AG09319 (cell line): ENCODE measurements at regions not wholly inside any gene's neighbourhood (a gene's known extent, or its start where the extent isn't known, plus 50 kb on each side); places are given as distances from the start of the nearest gene placed in this dataset.
"Not testable (repeated sequence)": the region's sequence is repeated elsewhere in the genome, so short reads cannot be mapped to it uniquely, and the experiment has no call there.

Experiments
- DNase-seq: peaks from one replicate; pipeline ENCODE4 v3.0.0-alpha.2; 2010; ENCODE audit warnings: low read depth; ENCODE audit errors: extremely low read depth
- CTCF ChIP-seq: IDR thresholded peaks from 2 replicates; pipeline ENCODE4 v1.5.1; 2011; ENCODE audit warnings: low read depth, mild to moderate bottlenecking, inconsistent platforms, low read length, moderate library complexity

- no peak for DNase-seq
- TF ChIP-seq CTCF: no peak
These were observed 1359.3 kb downstream of the REEP3 start for GRCh38 chr10:64880546-64880945.

GRCh38 chr10:64881257-64881656 is 1360.1 kb downstream of the REEP3 start:
- no peak for DNase-seq
- no peak for TF ChIP-seq CTCF

GRCh38 chr10:64896582-64896981 is 1375.4 kb downstream of the REEP3 start:
- DNase-seq: no peak
- TF ChIP-seq CTCF: no peak

GRCh38 chr10:64906311-64906710 is 1385.1 kb downstream of the REEP3 start:
- not testable (repeated sequence) for DNase-seq

- not testable (repeated sequence) for DNase-seq
These were observed 1403.1 kb downstream of the REEP3 start for GRCh38 chr10:64924306-64924705.

- no peak for DNase-seq
- no peak for TF ChIP-seq CTCF
These were observed 1430.8 kb downstream of the REEP3 start for GRCh38 chr10:64952042-64952441.

GRCh38 chr10:64956441-64956840 is 1435.2 kb downstream of the REEP3 start:
- DNase-seq: no peak
- no peak for TF ChIP-seq CTCF

GRCh38 chr10:64959116-64959515 is 1437.9 kb downstream of the REEP3 start:
- TF ChIP-seq CTCF: no peak
- DNase-seq: no peak

GRCh38 chr10:64959883-64960282 is 1438.7 kb downstream of the REEP3 start:
- no peak for DNase-seq
- no peak for TF ChIP-seq CTCF
